ENCODE measurements at regions not wholly inside any gene's neighbourhood (a gene's known extent, or its start where the extent isn't known, plus 50 kb on each side); places are given as distances from the start of the nearest gene placed in this dataset.
"Not testable (repeated sequence)": the region's sequence is repeated elsewhere in the genome, so short reads cannot be mapped to it uniquely, and the experiment has no call there.

DNA sequence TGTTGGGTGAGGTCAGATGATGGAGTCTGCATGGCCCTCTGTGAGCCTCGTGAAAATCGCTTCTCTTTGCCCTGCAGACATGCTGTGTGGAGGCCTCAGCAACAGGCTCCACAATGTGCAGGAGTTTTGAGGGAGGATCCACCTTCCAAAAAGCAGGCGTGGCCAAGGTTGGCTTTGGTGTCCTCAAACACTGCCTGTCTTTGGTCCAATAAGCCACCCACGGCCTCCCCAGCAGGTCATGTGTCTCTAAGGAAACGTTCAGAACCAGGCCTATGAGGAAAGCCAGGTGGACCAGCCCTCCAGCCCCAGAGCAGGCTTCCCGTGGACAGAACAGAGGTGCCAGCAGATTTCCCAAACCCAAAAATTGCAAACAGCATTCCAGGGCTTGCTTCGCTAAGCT lies 340.7 kb upstream of the IRX2 start:
- Histone ChIP-seq H3K4me1 (ENCODE audit: insufficient read depth, poor library complexity, severe bottlenecking) (no peaks in the 10 kb centered on the region), H3K27me3 (ENCODE audit: insufficient read depth, poor library complexity, severe bottlenecking) (no peaks in the 10 kb centered on the region), H3K9me3 (ENCODE audit: severe bottlenecking) (peaks cover 4% of the 10 kb centered on the region), H3K36me3 (ENCODE audit: low read depth) (no peaks in the 10 kb centered on the region), H3K27ac (ENCODE audit: poor library complexity, severe bottlenecking) (no peak overlapping the region), H3K4me3 (ENCODE audit: severe bottlenecking) (no peak overlapping the region)
- DNase-seq (ENCODE audit: low spot score), result no peak
- TF ChIP-seq, protein P1, sequence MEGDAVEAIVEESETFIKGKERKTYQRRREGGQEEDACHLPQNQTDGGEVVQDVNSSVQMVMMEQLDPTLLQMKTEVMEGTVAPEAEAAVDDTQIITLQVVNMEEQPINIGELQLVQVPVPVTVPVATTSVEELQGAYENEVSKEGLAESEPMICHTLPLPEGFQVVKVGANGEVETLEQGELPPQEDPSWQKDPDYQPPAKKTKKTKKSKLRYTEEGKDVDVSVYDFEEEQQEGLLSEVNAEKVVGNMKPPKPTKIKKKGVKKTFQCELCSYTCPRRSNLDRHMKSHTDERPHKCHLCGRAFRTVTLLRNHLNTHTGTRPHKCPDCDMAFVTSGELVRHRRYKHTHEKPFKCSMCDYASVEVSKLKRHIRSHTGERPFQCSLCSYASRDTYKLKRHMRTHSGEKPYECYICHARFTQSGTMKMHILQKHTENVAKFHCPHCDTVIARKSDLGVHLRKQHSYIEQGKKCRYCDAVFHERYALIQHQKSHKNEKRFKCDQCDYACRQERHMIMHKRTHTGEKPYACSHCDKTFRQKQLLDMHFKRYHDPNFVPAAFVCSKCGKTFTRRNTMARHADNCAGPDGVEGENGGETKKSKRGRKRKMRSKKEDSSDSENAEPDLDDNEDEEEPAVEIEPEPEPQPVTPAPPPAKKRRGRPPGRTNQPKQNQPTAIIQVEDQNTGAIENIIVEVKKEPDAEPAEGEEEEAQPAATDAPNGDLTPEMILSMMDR (IDR thresholded peaks at IDR 0.05; ENCODE audit: poor library complexity, severe bottlenecking), result no peak
- no peak for ATAC-seq (ENCODE audit: low read depth)

DNA sequence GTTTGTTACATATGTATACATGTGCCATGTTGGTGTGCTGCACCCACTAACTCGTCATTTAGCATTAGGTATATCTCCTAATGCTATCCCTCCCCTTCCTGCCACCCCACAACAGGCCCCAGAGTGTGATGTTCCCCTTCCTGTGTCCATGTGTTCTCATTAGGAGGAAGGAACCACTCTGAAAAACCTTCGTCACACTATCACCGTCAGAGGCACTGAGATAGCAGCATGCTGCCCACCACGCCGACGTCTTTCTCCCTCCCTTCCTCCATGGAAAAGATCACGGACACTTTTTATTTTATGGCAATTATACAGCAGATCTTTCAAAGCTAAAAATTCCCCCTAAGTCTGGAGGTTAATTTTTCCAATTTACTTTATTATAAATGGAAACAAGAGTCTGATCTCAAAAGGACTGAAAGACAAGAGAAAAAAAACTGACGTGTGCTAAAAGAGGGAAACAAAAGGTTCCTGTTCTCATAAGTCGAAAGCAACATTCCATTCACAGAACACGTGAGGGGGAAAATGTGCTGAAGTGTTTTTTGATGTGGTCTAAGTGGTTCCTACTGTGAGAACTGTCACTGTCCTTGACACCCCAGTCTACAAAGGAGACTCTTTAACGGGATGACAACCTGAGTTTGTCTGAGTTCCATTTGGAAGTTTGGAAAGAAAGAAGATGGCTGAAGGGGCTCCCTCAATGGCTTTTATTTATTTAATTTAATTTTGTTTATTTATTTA lies 339.7 kb upstream of the IRX2 start:
- Histone ChIP-seq H3K9me3 (ENCODE audit: severe bottlenecking) (peaks cover 2% of the 10 kb centered on the region), H3K27me3 (ENCODE audit: insufficient read depth, poor library complexity, severe bottlenecking) (no peaks in the 10 kb centered on the region), H3K27ac (ENCODE audit: poor library complexity, severe bottlenecking) (no peak overlapping the region), H3K36me3 (ENCODE audit: low read depth) (no peaks in the 10 kb centered on the region), H3K4me3 (ENCODE audit: severe bottlenecking) (no peak overlapping the region), H3K4me1 (ENCODE audit: insufficient read depth, poor library complexity, severe bottlenecking) (no peaks in the 10 kb centered on the region)
- TF ChIP-seq, protein P1 (IDR thresholded peaks at IDR 0.05; ENCODE audit: poor library complexity, severe bottlenecking), result no peak
- ATAC-seq (ENCODE audit: low read depth) (no peak), DNase-seq (ENCODE audit: low spot score) (no peak)

GRCh38 chr5:3090305-3090704 lies 338.8 kb upstream of the IRX2 start:
- not testable (repeated sequence) for H3K27me3 ChIP-seq (ENCODE audit: insufficient read depth, poor library complexity, severe bottlenecking); H3K36me3 ChIP-seq (ENCODE audit: low read depth); H3K4me1 ChIP-seq (ENCODE audit: insufficient read depth, poor library complexity, severe bottlenecking); H3K4me3 ChIP-seq (ENCODE audit: severe bottlenecking); H3K27ac ChIP-seq (ENCODE audit: poor library complexity, severe bottlenecking); DNase-seq (ENCODE audit: low spot score); ATAC-seq (ENCODE audit: low read depth); H3K9me3 ChIP-seq (ENCODE audit: severe bottlenecking)

- no peak for DNase-seq (ENCODE audit: low spot score)
- no peak overlapping the region for H3K27ac ChIP-seq (ENCODE audit: poor library complexity, severe bottlenecking)
- TF ChIP-seq, protein P1 (IDR thresholded peaks at IDR 0.05; ENCODE audit: poor library complexity, severe bottlenecking), result no peak
- H3K4me1 ChIP-seq (ENCODE audit: insufficient read depth, poor library complexity, severe bottlenecking), result no peaks in the 10 kb centered on the region
- H3K36me3 ChIP-seq (ENCODE audit: low read depth), result no peaks in the 10 kb centered on the region
- H3K4me3 ChIP-seq (ENCODE audit: severe bottlenecking), result no peak overlapping the region
- ATAC-seq (ENCODE audit: low read depth), result no peak
- peaks cover 17% of the 10 kb centered on the region for H3K27me3 ChIP-seq (ENCODE audit: insufficient read depth, poor library complexity, severe bottlenecking)
- peaks cover 3% of the 10 kb centered on the region for H3K9me3 ChIP-seq (ENCODE audit: severe bottlenecking)
Measured at GRCh38 chr5:3080366-3080765, 328.9 kb upstream of the IRX2 start.

DNA sequence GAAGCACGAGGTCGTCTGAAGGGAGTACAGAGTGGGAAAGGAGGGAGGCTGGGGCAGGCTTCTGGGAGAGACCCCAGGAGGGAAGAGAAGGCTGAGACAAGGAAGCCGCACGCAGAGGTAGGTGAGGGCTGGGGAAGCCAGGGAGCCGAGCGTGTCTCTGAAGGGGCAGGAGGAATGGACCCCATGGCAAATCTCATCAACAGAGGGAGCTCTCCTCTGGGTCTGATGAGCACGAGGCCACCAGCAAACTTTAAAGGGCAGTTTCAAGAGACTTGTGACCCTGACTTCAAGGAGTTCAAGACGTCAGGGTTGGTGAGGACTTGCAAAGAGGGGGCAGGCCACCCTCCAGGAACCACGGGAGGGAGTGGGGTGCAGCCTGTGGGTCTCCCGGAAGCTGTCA lies 326.2 kb upstream of the IRX2 start:
- Histone ChIP-seq H3K4me1 (ENCODE audit: insufficient read depth, poor library complexity, severe bottlenecking) (no peaks in the 10 kb centered on the region), H3K36me3 (ENCODE audit: low read depth) (no peaks in the 10 kb centered on the region), H3K27ac (ENCODE audit: poor library complexity, severe bottlenecking) (no peak overlapping the region), H3K27me3 (ENCODE audit: insufficient read depth, poor library complexity, severe bottlenecking) (no peaks in the 10 kb centered on the region), H3K9me3 (ENCODE audit: severe bottlenecking) (peaks cover 3% of the 10 kb centered on the region), H3K4me3 (ENCODE audit: severe bottlenecking) (no peak overlapping the region)
- no peak for ATAC-seq (ENCODE audit: low read depth)
- DNase-seq (ENCODE audit: low spot score), result no peak
- TF ChIP-seq, protein P1 (IDR thresholded peaks at IDR 0.05; ENCODE audit: poor library complexity, severe bottlenecking), result no peak

Measured in RWPE2 (cell line).